ENCODE measurements at regions not wholly inside any gene's neighbourhood (a gene's known extent, or its start where the extent isn't known, plus 50 kb on each side); places are given as distances from the start of the nearest gene placed in this dataset.

GRCh38 chr14:86491743-86492142 lies 961.8 kb downstream of the FLRT2 start:
- intact Hi-C loops (cut with micrococcal nuclease), result no loop called here
- Histone ChIP-seq H3K9me1 (ENCODE audit: insufficient read depth, low read length) (no peaks in the 10 kb centered on the region), H2BK120ac (ENCODE audit: low read depth, low read length) (no peak overlapping the region; the same call in 1 of the 2 replicates), H2BK15ac (ENCODE audit: low read depth, low read length) (no peak overlapping the region), H3K27ac (ENCODE audit: insufficient read depth, low read length) (no peak overlapping the region), H3K9ac (ENCODE audit: low read depth, low read length) (no peak overlapping the region), H3K56ac (ENCODE audit: extremely low read depth, insufficient read depth, low read length) (no peak overlapping the region), H3K14ac (replicated peaks; ENCODE audit: low read depth, low read length) (no peak overlapping the region), H3K4ac (ENCODE audit: low read depth, low read length) (no peak overlapping the region), H4K5ac (ENCODE audit: low read depth, low read length) (no peak overlapping the region), H3K36me3 (ENCODE audit: control insufficient read depth, insufficient read depth, low read length) (no peaks in the 10 kb centered on the region), H3K79me1 (ENCODE audit: low read depth in 1 of 2, low read length in 2 of 2) (no peaks in the 10 kb centered on the region), H3K4me1 (ENCODE audit: control insufficient read depth, insufficient read depth, low read length) (no peaks in the 10 kb centered on the region), H2AK9ac (replicated peaks; ENCODE audit: low read depth, low read length, poor library complexity) (no peak overlapping the region), H2AFZ (replicated peaks; ENCODE audit: low read length, poor library complexity) (no peak overlapping the region), H2AK5ac (ENCODE audit: low read depth, low read length) (no peak overlapping the region), H3K4me2 (ENCODE audit: low read depth, low read length) (no peak overlapping the region), H3K9me3 (ENCODE audit: control insufficient read depth, insufficient read depth, low read length) (no peaks in the 10 kb centered on the region), H2BK5ac (ENCODE audit: low read depth, low read length, poor library complexity, severe bottlenecking) (no peak overlapping the region), H3K23ac (ENCODE audit: low read depth, low read length) (no peak overlapping the region), H3K18ac (ENCODE audit: low read depth, low read length) (no peak overlapping the region), H3K4me3 (ENCODE audit: insufficient read depth, low read depth, low read length) (no peak overlapping the region), H4K20me1 (ENCODE audit: insufficient read depth, low read length) (no peaks in the 10 kb centered on the region), H4K8ac (ENCODE audit: low read depth in 2 of 2, low read length in 2 of 2) (no peak overlapping the region), H4K91ac (ENCODE audit: insufficient read depth, low read depth, low read length) (no peak overlapping the region), H2BK20ac (ENCODE audit: low read depth, low read length) (no peak overlapping the region), H3K27me3 (ENCODE audit: control insufficient read depth, insufficient read depth, low read length) (no peaks in the 10 kb centered on the region)
- no TSS peak for BruUV-seq (replicated peaks)
- no CpG with 5 or more reads among the region's 3 CpGs for WGBS, 2 experiments (ENCODE audit: extremely low coverage in 2 of 2, insufficient read length in 1 of 2)
- ATAC-seq (ENCODE audit: low read depth) (no peak), DNase-seq (no peak)
- CTCF ChIA-PET, result no interaction called here
- dilution Hi-C loops (cut with HindIII; ENCODE audit: low sequenced_read_pairs, unreplicated experiment), result no loop called here
- TF ChIP-seq SMC3 (IDR thresholded peaks at IDR 0.05; ENCODE audit: low read depth, low read length) (no peak), USF2 (IDR thresholded peaks at IDR 0.05; ENCODE audit: low read depth, low read length) (no peak)
- in situ Hi-C loops (cut with MboI; ENCODE audit: low sequenced_read_pairs), result no loop called here
- POLR2A ChIA-PET (ENCODE audit: unreplicated experiment), result no interaction called here

Measured in IMR-90 (cell line).